Hindlimb muscle (tissue), 1 donor: ENCODE measurements at regions not wholly inside any gene's neighbourhood (a gene's known extent, or its start where the extent isn't known, plus 50 kb on each side); places are given as distances from the start of the nearest gene placed in this dataset.
"Not testable (repeated sequence)": the region's sequence is repeated elsewhere in the genome, so short reads cannot be mapped to it uniquely, and the experiment has no call there.

Experiments used
- DNase-seq: peaks from one replicate; pipeline ENCODE4 v3.0.0-alpha.2; 2013

DNA sequence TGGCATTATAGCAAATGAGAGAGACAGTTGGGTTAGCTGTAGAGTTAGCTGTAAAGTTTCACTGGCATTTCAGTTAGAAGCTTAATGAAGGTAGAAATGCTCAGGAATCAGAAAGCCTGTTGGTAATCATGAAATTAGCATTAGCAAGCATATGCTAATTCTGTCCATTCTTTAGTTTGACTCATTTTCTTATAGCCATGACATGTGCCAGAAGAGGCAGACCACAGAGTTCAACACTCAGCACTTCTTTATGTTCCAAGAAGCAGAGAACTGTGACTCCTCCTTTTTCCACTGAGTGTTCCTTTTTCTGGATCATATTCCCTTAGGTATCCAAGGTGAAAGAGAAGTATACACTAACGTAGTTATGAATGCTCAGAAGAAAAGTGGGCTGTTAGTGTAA lies 276.2 kb upstream of the SGO1 start:
- no peak for DNase-seq

DNA sequence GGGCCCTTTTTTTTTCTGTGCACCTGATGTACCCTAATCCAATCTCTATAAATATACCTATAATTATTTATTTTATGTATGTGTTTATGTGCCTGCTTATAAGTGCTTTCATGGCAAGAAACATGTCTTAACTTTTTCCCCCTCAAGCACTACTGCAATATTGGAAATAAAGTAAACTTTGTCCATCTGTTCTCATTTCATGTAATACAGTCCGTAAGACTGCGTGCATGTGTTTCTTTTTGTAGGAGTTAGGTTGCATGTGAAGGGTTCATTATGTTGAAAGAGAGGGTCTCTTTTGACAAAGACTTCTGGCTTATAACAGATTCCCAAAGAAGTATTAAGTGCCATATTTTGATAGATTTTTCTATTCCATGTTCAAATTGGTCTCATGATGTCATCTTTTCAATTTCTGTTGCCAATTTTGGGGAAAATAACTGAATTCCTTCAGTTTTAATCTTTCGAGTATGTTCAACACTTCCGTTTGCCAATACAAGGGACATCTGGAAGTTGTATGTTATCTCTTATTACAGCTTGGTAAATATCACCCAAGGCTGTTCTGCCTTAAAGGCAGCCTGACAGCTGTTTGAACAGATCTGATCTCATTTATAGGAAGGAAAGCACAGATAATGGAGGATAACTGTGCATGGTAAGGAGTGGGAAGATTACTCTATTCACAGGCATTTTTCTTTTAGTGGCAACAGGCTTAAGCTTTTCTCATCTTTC lies 273.1 kb upstream of the SGO1 start:
- DNase-seq = peak; percentile 33

DNA sequence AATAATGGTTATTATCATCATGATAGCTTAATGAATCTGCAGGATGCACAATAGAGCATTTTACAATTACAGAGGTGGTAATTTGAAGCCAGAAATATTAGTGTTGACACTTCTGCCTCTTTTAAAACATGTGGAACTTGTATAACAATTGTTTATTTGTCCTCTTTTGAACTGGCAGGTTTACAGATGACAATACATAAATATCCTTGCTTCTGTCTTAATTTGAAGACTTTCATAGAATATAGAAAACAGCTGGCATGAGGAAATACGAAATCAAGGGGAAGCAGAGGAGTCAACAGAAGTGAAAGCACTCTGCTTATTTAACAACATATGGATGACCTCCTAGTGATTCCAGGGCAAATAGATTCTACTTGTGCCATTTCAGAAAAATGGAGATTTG lies 270.5 kb upstream of the SGO1 start:
- DNase-seq = no peak

DNA sequence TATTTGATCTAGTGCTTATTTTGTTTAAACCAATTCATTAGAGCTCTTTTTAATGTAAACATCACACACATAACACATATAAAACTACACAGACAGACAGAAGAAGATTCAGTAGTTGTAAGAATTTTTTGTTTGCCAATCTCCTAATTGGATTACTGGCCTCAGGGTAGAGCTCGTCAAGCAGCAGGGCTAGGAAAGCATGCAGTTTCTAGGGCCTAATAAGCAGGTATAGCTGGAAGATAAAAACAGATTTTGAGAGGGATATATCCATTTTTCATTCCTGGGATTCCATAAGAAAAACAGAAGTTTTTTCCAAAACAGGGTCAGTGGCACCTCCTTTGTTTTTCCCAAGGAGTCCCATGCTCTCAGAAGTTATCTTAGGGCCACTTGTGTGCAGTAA lies 265.2 kb upstream of the SGO1 start:
- no peak for DNase-seq

DNA sequence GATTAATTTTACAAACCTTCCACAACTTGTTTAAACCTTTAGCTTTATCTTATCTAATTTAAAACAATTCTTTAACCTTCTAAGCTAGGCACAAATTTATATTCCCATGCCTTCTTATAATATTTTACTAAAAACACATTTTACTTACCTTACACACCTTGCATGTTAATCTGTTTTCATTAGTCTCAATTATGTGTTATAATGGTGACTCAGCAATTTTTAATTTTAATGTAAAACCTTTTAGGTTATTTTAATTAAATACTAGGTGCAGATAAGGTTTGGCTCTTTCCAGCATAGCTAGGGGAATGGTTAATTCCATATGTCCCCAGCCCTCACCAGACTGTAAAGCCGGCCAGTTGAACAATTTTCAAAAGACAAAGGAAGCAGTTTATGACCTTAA lies 264.6 kb upstream of the SGO1 start:
- DNase-seq = no peak

DNA sequence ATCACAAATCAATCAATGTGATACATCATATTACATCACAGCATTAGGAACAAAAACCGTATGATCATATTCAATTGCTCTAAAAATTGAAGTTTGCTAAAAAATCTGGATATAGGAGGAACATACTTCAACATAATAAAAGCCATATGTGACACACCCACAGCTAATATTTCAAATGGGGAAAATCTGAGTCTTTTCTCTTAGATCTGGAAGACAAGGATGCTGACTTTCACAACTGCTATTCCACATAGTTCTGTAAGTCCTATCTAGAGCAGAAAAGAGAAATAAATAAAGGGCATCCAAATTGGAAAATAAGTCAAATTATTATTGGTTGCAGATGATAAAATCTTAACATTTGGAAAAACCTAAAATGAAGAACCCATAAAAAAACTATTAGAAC lies 256.8 kb upstream of the SGO1 start:
- no peak for DNase-seq

DNA sequence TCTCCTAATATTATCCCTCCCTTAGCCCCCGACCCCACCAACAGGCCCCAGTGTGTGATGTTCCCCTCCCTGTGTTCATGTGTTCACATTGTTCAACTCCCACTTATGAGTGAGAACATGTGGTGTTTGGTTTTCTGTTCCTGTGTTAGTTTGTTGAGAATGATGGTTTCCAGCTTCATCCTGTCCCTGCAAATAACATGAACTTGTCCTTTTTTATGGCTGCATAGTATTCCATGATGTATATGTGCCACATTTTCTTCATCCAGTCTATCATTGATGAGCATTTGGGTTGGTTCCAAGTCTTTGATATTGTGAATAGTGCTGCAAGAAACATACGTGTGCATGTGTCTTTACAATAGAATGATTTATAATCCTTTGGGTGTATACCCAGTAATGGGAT lies 241.3 kb upstream of the SGO1 start:
- not testable (repeated sequence) for DNase-seq

DNA sequence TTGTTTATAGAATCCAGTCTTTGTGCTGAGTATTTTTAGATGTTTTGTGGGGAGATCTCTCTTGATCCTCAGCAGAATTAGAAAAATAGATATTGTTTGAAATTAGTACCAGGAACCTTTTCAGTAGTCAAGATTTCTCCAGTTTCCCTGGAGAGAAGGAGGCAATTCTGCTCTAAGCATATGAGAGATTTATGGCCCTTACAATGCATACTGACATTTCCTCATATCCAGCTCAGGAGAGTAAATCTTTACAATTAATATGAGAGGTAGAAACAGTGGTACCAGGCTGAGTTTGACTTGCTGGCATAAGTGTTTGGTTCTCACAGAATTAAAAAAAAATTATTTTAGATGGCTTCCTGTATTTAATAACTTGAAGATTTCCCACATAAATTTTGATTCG lies 239.1 kb upstream of the SGO1 start:
- no peak for DNase-seq

DNA sequence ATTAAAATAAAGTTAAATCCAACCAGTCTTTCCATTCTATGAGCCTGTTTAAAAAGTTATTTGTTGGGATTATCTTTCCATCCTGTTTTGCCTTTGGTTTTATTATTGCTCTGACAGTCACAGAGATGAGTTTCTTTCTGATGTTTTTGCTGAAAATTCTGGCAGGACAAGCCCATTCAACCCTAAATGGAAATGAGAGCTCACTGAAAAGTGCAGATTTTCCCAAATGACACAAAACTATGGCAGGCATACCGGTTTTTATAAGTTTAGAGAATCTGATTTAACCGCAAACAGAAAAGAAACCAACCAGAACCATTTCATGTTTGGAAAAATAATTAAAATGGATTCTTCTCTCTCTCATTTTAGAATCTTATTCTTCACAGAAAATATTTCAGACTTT lies 238.1 kb upstream of the SGO1 start:
- peak; percentile 41 for DNase-seq

DNA sequence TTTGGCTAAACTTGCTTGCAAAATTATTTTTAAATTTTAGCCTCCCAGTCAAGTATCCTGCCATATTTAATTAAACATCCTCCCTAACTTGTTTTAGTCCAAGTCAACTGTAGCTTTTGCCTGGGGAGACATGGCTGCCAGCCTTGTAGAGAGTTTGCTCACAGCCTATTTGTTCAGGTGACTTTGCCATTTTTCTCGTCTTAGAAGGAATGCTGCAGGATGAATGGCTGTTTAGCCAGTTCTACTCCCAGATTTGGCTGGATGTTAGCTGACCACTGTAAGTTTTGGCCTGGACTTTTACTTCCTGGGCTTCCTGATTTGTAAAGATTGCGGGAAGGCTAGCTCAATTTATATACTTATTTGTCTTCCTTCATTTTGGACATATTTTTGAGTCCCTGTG lies 236.4 kb upstream of the SGO1 start:
- DNase-seq = no peak

DNA sequence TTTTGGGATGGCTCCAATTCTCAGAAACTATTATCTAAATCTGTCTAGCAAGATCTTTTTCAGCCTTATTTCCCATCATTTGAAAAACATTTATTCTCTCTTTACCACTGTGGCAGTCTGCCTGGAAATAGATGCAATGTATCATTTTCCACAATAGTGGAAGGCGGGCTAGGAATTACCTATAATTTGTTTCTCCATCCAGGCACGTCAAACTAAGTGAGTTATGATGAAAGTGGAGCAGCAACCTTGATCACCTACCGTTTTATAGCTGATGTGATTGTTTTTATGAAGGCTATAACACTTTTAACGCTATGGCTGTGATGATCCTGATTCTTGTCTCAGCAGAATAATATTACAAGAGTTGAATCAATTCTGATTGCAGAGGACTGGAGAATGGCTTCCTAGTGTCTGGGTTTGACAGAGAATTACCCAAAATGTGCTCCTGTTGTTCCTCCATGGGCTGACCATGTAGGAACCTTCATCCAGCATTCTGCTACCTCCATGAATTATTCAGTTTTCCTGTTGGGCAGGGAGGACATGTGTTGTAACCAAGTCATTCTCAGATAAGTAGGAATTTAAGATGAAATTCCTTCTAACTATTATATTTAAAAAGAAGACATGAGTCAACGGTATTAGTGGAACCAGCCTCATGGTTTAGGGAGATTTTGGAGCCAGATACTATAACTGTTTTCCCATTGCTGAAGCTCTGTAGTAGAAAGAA lies 231.5 kb upstream of the SGO1 start:
- no peak for DNase-seq

DNA sequence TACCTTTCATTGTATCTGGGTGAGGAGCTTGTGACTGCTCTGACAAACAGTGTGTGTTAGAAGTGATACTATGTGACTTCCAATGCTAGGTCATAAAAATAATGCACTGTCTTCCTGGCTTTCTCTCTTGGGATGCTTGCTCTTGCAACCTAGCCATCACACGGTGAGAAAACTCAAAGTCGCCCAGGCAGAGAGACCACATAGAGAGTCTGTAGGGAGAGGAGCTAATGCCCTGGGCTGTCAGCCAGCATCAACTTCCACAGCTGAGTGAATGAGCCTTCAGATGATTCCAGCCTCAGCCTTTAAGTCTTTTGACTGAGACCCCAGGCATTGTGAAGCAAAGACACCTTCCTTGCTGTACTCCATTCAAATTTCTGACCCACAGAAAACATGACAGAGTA lies 220.6 kb upstream of the SGO1 start:
- DNase-seq = no peak

DNA sequence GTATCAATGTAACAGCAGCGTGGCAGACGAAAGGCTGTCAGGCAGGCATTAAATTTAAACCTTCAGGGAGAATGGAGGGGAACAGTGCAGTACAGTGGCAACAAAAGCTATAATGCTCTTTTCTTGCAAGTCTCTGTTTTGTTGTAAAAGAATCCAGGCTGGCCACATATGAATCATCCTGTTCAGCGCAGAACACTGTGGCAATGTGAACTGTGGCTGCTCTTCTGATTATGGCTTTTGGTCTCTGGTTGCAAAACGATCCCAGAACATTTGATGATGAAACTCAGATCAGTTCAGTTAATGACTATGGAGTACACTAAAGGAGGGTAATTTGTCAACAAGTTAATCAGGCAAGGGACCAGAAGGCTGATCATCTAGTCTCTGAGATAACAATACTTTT lies 219.7 kb upstream of the SGO1 start:
- DNase-seq = no peak

DNA sequence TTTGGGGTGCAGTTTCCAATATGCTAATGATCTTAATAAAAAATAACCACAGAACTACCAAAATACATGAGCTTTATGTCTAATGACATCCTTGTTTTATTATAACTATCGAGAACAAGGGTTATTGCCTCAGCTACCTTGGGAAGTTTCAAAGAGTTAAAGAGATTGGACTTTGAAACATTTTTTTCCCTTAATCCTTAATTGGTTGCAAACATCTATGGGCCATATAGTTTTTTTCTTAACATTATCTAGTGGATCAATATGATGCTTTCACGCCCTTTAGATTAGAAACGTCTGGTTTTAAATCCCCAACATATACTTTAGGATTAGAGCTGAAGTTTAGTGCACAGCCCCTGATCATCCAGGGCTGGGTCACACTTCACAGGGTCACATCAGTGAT lies 219.2 kb upstream of the SGO1 start:
- DNase-seq = no peak

DNA sequence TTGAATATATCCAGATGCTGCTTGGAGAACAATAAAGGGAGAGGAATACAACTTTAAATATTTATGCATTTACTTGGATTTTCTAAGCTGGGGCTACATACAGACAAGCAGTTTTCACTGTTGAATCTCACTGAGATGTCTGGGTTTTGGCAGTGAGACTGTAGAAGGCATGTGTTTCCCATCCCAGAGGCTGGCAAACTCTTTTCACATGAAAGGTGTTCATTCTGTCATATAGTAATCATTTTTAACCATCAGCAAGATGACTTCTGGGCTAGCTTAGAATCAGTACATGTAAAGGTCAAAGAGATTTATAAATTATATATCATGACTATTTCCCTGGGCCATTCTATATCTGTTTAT lies 218.7 kb upstream of the SGO1 start:
- no peak for DNase-seq

DNA sequence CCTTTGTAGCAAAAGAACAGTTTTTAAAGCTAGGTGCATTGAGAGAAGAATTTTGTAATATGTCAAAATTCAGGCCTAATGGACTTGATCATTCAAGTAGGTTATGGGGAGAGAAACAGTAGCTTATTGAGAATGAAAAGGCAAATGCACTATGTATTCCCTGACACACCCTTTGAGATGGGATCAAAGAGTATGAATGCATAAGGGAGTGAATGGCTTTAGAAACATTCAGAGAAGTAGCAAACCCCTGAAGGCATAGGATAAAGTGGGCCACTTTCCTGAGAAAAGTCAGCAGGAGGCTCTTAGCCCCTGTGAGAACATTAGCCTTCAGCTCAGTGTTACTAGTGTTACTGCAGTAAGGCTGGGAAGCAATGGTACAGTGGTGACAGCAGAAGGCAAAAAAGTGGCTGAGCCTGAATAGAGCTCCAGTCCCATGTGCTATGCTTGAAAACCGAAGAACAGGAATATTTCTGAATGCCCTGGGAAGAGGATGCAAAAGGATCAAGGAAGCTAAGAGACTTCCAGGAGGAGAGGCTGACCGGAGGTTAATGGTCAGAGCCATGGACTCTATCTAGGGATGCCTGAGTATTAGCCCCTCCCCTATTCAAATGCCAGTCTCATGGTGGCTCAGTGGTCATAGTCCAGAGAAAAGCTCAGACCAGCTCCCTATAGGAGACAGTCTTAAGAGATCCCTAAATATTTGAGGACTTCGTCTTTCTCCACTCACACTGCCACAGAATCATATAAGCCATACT lies 218.2 kb upstream of the SGO1 start:
- DNase-seq = no peak

DNA sequence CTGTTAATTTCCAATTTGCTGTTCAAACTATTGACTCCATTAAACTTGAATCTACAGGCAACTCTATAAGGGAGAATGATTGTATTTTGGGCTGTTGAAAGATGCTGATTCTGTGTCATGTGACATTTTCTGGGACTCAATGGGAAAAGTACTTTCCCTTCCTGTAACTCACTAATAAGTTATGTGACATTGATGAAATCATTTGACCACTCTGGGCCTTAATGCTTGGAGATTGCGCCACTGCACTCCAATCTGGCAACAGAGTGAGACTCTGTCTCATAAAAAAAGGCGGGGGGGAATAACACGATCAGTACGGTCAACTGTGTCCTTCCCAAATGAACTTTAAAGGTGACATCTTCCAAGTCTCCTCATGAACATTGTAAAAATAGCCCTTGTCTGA lies 215.2 kb upstream of the SGO1 start:
- no peak for DNase-seq

DNA sequence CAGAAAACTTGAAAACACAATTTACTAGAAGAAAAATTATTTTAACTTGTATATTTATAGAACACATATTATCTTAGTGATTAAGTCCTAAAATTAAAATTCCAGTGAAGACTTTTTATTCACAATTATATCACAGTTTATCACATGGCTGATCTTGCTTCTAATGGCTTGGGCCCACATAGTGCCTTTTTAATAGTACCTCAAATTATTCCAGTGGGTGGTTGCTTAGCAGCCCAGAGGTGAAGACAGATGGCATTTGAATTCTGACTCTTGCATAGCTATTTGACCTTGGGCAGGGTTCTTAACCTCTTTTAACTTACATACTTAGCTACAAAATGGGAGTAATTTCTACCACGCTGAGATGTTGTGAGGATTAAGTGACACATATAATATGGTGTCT lies 214.7 kb upstream of the SGO1 start:
- DNase-seq = no peak

DNA sequence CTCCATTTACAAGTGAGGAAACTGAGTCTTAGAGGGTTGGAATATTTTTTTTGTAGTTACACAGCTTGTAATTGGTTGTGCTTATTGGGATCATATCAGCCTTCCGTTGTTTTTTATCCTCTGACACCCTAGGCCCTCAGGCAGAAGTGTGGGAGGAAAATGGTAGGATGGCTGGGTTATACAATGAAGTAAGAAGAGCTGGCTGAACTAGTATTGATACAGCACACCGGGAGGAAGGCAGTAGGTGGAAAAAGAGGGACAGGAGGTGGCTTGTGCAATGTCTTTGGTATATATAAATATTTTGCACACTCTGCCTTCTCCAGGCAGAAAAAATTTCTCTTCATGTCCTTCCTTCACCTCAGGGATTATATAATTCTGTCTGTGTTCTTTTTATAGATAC lies 214.3 kb upstream of the SGO1 start:
- no peak for DNase-seq

DNA sequence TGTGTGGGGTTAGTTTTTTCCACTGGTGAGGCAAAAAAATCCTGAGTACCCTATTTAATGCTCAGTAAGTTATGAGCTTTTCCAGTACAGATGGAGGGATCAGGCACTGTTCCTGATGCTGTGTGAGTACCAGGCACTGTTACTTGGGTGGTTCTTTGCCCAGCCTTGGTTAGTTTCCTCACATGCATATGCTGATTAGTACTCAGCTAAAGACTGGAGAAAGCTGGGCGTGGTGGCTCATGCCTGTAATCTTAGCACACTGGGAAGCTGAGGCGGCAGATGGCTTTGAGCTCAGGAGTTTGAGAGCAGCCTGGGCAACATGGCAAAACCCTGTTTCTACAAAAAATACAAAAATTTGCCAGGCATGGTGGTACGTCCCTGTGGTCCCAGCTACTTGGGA lies 210.3 kb upstream of the SGO1 start:
- no peak for DNase-seq

DNA sequence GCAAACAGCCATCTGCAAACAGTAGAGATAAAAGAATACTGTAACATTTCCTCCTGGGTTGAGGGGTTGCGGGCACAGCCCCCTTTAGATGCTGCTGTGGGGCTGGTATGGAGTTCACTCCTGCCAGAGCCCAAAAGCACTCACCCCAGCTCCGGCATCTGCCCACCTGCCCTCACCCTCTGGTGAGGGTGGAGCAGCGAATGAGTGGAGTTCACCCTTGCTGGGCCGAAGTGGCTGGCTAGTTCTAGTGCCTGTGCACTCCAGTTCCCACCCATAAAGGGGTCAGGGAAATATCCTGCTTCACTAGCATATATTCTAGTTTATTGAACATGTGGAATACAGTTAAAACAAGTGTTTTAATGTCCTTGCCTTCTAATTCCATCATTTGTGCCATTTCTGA lies 209.7 kb upstream of the SGO1 start:
- no peak for DNase-seq

DNA sequence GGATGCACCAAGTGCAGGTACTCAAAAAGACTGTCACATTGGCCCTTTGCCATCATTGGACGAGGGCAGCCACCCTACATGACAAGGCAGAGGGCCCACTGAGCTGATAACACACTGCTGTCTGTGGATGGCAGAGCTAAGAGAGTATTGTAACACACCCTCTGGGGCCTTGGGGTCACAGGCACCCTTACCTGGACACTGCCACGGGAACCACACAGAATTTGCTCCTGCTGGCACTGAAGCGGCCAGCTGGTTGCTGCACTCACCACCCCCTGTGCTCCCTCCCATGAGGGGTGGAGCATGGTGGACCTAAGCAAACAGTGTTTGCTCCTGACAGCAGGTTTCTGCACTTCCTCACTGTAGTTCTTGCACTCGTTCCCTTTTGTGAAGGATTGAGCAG lies 208.2 kb upstream of the SGO1 start:
- no peak for DNase-seq

DNA sequence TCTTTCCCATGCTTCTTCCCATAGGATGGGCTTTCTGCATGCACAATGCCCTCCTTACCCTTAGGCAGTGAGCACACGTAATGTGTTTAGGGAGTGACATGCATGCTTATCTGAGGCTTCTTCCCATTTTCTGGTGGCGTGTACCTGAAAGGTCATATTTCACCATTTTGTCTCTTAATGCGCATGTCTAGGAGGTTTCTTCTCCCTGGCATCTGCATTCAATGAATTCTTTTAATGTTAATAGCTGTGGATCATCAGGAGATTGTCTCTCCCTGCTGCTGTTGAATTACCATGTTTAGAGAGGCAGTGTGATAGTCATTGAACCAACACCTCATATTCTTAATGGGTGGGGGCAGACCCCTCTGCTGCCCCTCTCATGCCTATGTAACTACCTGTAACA lies 205.6 kb upstream of the SGO1 start:
- DNase-seq = no peak

DNA sequence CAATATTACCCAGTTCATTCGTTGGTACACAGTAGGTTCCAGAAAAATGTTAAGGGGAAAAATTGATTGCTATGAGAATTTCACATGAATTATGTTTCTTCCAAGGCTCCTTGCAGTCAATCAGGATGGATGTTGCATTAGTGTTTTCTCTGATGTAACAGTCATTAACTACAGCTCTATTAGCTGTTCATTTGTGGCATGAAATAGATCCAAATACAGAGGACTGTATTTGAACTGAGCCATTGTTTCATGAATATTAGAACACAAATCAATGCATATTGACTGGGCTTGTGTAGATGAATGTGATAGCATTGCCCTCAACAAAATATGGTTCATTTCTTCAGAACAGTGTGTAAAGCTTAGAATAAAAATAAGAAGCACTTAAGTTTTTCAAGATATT lies 203.0 kb upstream of the SGO1 start:
- no peak for DNase-seq
